Smooth muscle cell (in vitro differentiated cells): ENCODE measurements at regions not wholly inside any gene's neighbourhood (a gene's known extent, or its start where the extent isn't known, plus 50 kb on each side); places are given as distances from the start of the nearest gene placed in this dataset.

Source experiments
- DNase-seq: peaks from one replicate; lab custom pipeline; 2025; ENCODE audit not compliant: unreplicated experiment; lab: John Stamatoyannopoulos, UW
- H2AFZ ChIP-seq: fragments of 200-600 bp; sonication (generic); 2 replicates; pipeline ENCODE4 v1.6.0; 2016; ENCODE audit warnings: antibody characterized with exemption, low read depth, mild to moderate bottlenecking
- H3F3A ChIP-seq: fragments of 200-600 bp; sonication (generic); 2 replicates; pipeline ENCODE4 v1.6.0; 2017; ENCODE audit warnings: antibody characterized with exemption, low read depth
- H3K27ac ChIP-seq: fragments of 200-600 bp; sonication (generic); 2 replicates; pipeline ENCODE4 v1.5.1; 2016; ENCODE audit warnings: low read depth, mild to moderate bottlenecking
- H3K27me3 ChIP-seq: fragments of 200-600 bp; sonication (generic); 2 replicates; pipeline ENCODE4 v1.6.1; 2016; ENCODE audit warnings: low read depth, mild to moderate bottlenecking
- H3K36me3 ChIP-seq: fragments of 200-600 bp; sonication (generic); 2 replicates; pipeline ENCODE4 v1.5.1; 2016; ENCODE audit warnings: low read depth
- H3K4me1 ChIP-seq: fragments of 200-600 bp; sonication (generic); 2 replicates; pipeline ENCODE4 v1.5.1; 2016; ENCODE audit warnings: low read depth
- H3K4me2 ChIP-seq: fragments of 200-600 bp; sonication (generic); 2 replicates; pipeline ENCODE4 v1.6.0; 2016; ENCODE audit warnings: mild to moderate bottlenecking
- H3K4me3 ChIP-seq: fragments of 200-600 bp; sonication (generic); 2 replicates; pipeline ENCODE4 v1.5.1; 2016; ENCODE audit warnings: mild to moderate bottlenecking
- H3K79me2 ChIP-seq: fragments of 200-600 bp; sonication (generic); 2 replicates; pipeline ENCODE4 v1.6.0; 2016; ENCODE audit warnings: low read depth, mild to moderate bottlenecking
- H3K9ac ChIP-seq: fragments of 200-600 bp; sonication (generic); 2 replicates; pipeline ENCODE4 v1.6.0; 2016; ENCODE audit warnings: low read depth
- H3K9me3 ChIP-seq: fragments of 200-600 bp; sonication (generic); replicated peaks from 2 replicates; pipeline ENCODE4 v1.5.1; 2016; ENCODE audit warnings: low read depth
- H4K20me1 ChIP-seq: fragments of 200-600 bp; sonication (generic); 2 replicates; pipeline ENCODE4 v1.6.0; 2016; ENCODE audit warnings: low read depth
- WGBS: methylation state at CpG from one replicate; pipeline ENCODE4 v1.1.7; 2016; ENCODE audit warnings: low lambda C conversion rate; 5-methylcytosine and 5-hydroxymethylcytosine counted together
- TF ChIP-seq, protein P1 (sequence below): fragments of 200-600 bp; sonication (generic); IDR thresholded peaks from 2 replicates; pipeline ENCODE4 v1.5.1; 2017; ENCODE audit warnings: borderline replicate concordance, mild to moderate bottlenecking, antibody characterized with exemption; ENCODE audit not compliant: insufficient read depth, poor library complexity, severe bottlenecking

DNA sequence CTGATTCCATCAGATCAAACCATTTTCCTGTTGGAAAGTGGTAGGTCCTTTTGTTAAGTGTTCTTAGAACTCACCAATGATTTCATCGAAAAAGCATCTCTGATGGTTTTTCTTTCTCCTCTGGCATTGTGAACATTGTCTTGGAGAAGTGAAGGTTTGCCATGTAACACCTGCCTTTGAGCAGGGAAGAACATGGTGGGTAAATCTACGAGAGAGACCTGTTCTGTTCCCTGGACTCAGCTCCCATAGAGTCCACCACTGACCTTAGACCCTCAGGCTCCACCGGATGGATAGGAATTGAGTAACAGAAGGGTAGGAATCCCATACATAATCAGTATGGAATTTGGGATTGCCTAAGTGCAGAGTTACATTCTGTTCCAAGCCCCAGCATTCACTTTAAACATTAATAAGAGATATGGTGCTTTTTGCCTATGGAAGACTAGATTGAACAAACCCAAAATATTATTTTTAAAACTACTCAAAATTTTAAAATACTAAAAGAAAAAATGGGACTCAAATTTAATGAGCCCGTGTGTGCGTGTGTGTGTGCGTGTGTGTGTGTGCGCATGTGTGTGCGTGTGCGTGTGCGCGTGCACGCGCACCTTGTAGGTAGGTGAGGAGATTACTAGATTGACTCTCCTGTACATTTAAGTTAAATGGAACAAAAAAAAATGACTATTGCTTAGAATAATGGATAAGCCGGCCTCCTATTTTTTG is 92.0 kb downstream of the C9orf152 start:
- Histone ChIP-seq H3K9me3 (no peaks in the 10 kb centered on the region), H3K4me1 (no peaks in the 10 kb centered on the region), H3K4me2 (peak overlapping the region; percentile 63), H3K4me3 (no peak overlapping the region), H3K79me2 (peaks cover 19% of the 10 kb centered on the region), H3K27me3 (no peaks in the 10 kb centered on the region), H3K36me3 (no peaks in the 10 kb centered on the region), H3K9ac (peak overlapping the region; percentile 71), H3K27ac (peak overlapping the region; percentile 93), H4K20me1 (peaks cover 4% of the 10 kb centered on the region), H3F3A (peaks cover 13% of the 10 kb centered on the region), H2AFZ (no peak overlapping the region)
- DNase-seq = no peak
- TF ChIP-seq, protein P1, sequence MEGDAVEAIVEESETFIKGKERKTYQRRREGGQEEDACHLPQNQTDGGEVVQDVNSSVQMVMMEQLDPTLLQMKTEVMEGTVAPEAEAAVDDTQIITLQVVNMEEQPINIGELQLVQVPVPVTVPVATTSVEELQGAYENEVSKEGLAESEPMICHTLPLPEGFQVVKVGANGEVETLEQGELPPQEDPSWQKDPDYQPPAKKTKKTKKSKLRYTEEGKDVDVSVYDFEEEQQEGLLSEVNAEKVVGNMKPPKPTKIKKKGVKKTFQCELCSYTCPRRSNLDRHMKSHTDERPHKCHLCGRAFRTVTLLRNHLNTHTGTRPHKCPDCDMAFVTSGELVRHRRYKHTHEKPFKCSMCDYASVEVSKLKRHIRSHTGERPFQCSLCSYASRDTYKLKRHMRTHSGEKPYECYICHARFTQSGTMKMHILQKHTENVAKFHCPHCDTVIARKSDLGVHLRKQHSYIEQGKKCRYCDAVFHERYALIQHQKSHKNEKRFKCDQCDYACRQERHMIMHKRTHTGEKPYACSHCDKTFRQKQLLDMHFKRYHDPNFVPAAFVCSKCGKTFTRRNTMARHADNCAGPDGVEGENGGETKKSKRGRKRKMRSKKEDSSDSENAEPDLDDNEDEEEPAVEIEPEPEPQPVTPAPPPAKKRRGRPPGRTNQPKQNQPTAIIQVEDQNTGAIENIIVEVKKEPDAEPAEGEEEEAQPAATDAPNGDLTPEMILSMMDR = no peak
- 87% methylated on average over 14 of the region's 14 CpGs for WGBS

DNA sequence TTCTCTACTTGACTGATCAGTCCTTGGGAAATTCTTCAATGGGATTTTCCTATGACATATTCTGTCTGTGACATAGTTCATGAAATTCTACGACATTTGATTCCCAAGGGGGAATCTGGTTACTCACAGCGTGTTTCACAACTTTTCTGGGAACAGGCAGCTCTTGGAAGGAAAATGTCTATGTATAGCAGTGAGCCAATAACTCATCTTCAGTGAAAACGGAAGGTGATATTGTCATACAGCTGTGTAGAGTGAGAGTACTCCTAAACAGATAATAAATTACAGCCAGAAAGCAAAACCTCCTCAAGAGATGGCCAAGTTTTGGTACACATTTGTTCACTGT is 91.4 kb downstream of the C9orf152 start:
- peaks cover 13% of the 10 kb centered on the region for H3F3A ChIP-seq
- H3K27me3 ChIP-seq = no peaks in the 10 kb centered on the region
- no peak overlapping the region for H2AFZ ChIP-seq
- DNase-seq = no peak
- WGBS = 24% methylated on average over 3 of the region's 3 CpGs
- no peaks in the 10 kb centered on the region for H3K36me3 ChIP-seq
- no peaks in the 10 kb centered on the region for H3K9me3 ChIP-seq
- peak overlapping the region; percentile 93 for H3K27ac ChIP-seq
- peaks cover 19% of the 10 kb centered on the region for H3K79me2 ChIP-seq
- no peak overlapping the region for H3K4me3 ChIP-seq
- peak overlapping the region; percentile 63 for H3K4me2 ChIP-seq
- H3K9ac ChIP-seq = peak overlapping the region; percentile 32
- no peaks in the 10 kb centered on the region for H3K4me1 ChIP-seq
- peaks cover 4% of the 10 kb centered on the region for H4K20me1 ChIP-seq
- TF ChIP-seq, protein P1 = no peak

DNA sequence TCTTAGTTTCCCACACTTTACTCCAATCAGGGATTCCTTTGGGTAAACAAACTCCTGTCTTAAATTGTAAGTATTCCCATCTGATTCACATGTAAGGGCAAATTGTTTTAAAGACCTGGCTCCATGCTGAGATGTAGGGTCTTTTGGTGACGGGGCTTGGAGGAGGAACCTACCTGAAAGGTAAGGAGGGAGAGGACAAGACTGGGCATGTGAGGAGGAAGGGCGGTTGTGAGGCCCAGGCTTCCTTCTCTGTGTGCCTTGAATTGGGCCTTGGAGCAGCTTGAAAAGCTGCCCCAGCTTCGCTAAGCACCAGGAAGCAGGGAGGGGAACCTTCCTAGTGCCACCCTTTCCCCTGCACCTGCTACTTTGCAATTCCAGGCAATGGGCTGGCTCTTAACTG is 86.8 kb downstream of the C9orf152 start:
- no peak overlapping the region for H3K27ac ChIP-seq

More for the DNA sequence above, 86.8 kb downstream of the C9orf152 start:
- no peaks in the 10 kb centered on the region for H3K36me3 ChIP-seq
- H3K79me2 ChIP-seq = peaks cover 19% of the 10 kb centered on the region
- peaks cover 30% of the 10 kb centered on the region for H3K4me1 ChIP-seq
- no peak overlapping the region for H3K4me2 ChIP-seq
- TF ChIP-seq, protein P1 = no peak
- H2AFZ ChIP-seq = no peak overlapping the region
- H3K9me3 ChIP-seq = no peaks in the 10 kb centered on the region
- peaks cover 18% of the 10 kb centered on the region for H3F3A ChIP-seq
- no peak overlapping the region for H3K4me3 ChIP-seq
- WGBS = 95% methylated on average over 3 of the region's 3 CpGs
- no peaks in the 10 kb centered on the region for H4K20me1 ChIP-seq
- no peak overlapping the region for H3K9ac ChIP-seq
- no peaks in the 10 kb centered on the region for H3K27me3 ChIP-seq
- DNase-seq = no peak
